GM12865 (cell line): ENCODE measurements at regions not wholly inside any gene's neighbourhood (a gene's known extent, or its start where the extent isn't known, plus 50 kb on each side); places are given as distances from the start of the nearest gene placed in this dataset.

ENCODE experiments used
- DNase-seq: peaks from one replicate; pipeline ENCODE4 v3.0.0; 2010; ENCODE audit warnings: low read depth
- H3K4me3 ChIP-seq: 2 replicates; pipeline ENCODE4 v1.5.1; 2011; ENCODE audit warnings: mild to moderate bottlenecking, low read depth, low read length, control low read depth
- TF ChIP-seq, protein P1 (sequence below): IDR thresholded peaks from 2 replicates; pipeline ENCODE4 v1.5.1; 2011; ENCODE audit warnings: low read length, control low read depth, low read depth, inconsistent platforms; ENCODE audit not compliant: insufficient read depth; ENCODE audit errors: missing control alignments

DNA sequence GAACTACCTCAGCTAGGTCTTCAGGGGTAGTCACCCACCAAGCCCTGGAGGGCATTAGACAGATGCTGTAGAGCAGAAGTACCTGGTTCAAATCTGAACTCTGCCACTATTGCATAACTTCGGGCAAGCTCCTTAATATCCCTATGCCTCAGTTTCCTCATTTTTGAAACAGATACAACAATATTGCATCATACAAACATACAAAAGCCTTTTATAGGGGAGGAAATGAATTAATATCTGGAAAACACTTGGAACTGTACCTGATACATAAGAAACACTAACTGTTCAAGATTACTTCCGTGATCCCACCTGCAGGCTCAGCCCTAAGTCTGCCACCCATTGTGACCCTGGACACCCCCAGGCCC, 166.1 kb downstream of the EFNB1 start:
- TF ChIP-seq, protein P1, sequence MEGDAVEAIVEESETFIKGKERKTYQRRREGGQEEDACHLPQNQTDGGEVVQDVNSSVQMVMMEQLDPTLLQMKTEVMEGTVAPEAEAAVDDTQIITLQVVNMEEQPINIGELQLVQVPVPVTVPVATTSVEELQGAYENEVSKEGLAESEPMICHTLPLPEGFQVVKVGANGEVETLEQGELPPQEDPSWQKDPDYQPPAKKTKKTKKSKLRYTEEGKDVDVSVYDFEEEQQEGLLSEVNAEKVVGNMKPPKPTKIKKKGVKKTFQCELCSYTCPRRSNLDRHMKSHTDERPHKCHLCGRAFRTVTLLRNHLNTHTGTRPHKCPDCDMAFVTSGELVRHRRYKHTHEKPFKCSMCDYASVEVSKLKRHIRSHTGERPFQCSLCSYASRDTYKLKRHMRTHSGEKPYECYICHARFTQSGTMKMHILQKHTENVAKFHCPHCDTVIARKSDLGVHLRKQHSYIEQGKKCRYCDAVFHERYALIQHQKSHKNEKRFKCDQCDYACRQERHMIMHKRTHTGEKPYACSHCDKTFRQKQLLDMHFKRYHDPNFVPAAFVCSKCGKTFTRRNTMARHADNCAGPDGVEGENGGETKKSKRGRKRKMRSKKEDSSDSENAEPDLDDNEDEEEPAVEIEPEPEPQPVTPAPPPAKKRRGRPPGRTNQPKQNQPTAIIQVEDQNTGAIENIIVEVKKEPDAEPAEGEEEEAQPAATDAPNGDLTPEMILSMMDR, result no peak
- no peak for DNase-seq
- H3K4me3 ChIP-seq, result no peak overlapping the region

DNA sequence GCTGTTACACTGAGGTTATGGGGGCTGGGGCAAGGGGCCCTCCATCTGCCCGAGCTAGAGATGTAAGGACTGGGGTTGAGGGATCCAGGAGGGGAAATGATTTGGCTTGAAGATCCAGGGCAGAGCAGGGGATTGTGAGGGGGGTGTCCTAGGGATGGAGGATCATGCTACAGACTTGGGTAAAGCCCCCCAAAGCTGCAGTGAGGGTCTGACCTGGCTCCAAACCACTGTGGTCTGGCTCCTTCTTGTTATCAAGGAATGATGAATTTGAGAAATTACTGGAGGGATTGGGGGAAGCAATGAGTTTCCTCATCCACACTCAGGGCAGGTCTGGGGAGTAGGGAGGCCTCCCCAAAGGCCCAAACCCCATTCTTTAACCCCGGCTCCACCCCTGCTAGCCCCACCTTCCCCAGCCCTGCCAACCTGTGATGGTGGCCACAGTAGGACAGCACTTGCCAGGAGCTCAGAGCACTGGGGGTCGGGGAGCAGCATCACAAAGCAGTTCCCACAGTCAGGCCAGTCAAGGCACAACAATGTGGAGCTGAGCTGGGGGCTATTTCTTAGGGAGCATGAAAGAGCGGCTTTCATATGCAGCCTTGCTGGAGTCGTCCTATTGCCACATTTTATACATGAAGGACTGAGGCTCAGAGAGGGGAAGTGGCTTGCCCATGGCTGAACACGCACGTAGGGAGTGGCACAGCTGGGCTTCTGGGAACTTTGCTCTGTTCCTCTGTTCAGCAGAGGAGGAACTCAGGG, 165.5 kb downstream of the EFNB1 start:
- TF ChIP-seq, protein P1, result no peak
- no peak for DNase-seq

DNA sequence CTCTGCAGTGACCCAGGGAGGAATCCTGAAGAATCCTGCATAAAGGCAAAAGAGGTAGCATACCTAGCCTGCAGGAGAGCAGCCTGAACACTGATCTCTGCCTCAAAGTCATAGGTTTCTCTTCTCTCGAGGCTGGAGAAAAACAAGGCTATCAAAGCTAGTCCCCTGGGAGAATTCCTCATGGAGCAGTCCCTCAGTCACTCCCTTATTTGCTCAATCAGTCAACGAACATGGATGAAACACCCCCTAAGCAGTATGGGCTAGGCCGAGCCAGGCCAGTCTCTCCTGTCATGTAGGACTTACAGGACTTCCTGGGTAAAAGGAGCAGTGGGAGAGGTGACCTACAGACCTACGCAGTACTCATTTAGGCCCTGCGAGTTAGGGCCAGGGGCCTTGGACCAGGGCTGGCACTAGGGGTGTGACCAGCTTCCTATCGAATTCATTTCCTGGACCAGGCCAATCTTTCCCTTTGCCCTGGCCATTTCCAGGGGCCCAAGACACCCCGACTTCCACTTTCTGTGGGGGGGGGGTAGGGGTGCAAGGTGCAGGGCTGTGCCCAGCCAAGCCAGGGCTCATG, 164.1 kb downstream of the EFNB1 start:
- DNase-seq, result no peak

More for the DNA sequence above, 165.5 kb downstream of the EFNB1 start:
- no peak overlapping the region for H3K4me3 ChIP-seq

DNA sequence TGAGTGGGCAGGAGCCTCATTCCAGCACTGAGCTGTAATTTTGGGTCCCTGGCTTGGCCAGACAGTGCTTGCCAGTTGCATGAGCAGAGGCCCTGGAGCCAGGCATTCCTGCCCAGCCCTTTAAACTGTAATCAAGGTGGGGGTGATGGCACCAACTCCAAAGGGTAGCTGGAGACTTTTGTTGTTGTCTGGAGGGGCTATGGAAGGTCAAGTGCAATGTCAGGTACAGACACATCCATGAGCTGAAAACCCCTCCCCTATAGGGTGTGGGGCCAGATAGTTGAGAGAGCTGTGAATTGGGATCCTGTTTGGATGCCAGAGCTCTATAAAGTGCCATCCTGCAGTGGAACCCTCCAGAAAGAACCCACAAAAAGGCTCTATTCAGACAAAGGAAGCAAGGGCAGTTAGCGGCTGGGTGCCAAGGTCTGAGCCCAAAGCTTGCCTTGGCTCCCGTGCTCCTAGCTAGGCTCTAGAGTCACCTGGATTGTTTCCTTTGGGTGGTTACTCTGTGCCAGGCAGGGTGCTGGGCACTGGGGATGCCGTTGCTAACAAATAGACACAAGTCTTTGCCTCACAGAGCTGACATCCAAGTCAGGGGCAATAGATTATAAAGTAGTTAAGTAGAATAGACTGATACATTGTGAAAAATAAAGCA, 163.0 kb downstream of the EFNB1 start:
- no peak overlapping the region for H3K4me3 ChIP-seq
- DNase-seq, result no peak
- TF ChIP-seq, protein P1, result no peak

More for the DNA sequence above, 164.1 kb downstream of the EFNB1 start:
- TF ChIP-seq, protein P1, result no peak
- no peak overlapping the region for H3K4me3 ChIP-seq

DNA sequence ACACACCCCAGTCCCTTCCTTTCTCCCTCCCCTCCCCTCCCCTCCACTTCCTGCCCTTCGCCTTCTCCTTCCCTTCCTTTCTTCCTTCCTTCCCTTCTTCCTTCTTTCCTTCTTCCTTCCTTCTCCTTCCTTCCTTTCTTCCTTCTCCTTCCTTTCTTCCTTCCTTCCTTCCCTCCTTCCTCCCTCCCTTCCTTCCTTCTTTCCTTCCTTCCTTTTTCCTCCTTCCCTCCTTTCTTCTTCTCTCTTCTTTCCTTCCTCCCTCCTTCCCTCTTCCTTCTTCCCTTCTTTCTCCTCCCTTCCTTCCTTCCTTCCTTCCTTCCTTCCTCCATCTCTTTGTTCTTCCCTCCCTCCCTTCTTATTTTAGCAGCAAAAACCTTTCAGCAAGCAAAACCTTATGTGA, 162.1 kb downstream of the EFNB1 start:
- H3K4me3 ChIP-seq, result no peak overlapping the region
- no peak for DNase-seq
- TF ChIP-seq, protein P1, result no peak

DNA sequence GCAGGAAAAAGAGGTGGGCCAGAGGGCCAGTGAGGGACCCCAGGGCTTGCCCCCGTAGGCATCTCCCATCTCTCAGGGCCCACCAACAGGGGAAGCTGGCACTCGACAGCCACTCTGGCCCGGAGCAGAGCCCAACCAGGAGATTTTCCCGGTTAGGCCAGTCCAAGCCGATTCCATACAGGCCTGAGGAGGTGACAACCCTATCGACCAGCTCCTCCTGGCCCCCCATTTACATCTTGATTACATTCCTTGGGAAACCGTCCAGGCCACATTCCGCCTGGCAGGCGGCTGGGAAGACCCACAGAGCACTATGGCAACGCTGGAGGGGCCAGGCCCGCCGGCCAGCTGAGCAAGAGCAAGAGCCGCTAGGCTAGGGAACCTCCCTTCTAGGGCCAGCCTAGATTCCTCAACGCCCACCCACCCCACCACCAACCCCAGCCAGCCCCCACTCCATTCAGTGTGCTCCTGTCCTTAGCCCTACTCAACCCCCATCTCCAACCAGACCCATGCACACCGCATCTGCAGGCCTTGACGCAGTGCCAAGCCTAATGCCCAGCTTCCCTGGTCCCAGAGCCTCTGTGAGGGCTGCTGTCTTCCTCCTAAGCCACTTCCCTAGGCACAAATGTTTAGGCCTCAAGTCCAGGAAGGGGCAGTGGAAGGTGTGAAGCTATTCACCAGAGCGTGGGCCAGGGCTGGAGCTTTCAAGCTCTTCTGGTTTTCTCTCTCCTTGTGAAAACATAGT, 161.2 kb downstream of the EFNB1 start:
- no peak overlapping the region for H3K4me3 ChIP-seq
- no peak for DNase-seq
- TF ChIP-seq, protein P1, result no peak
